GM08714 (cell line): ENCODE measurements at regions not wholly inside any gene's neighbourhood (a gene's known extent, or its start where the extent isn't known, plus 50 kb on each side); places are given as distances from the start of the nearest gene placed in this dataset.
A peak's percentile ranks its signal among the peaks of the same experiment; 100 is the strongest.

Experiments
- H3K4me3 ChIP-seq: fragments of 200-500 bp; sonication (Bioruptor generic); 2 replicates; pipeline ENCODE4 v1.5.1; 2014; ENCODE audit warnings: mild to moderate bottlenecking, low read length, inconsistent platforms
- ZNF274 ChIP-seq: IDR thresholded peaks from 2 replicates; pipeline ENCODE4 v1.6.1; 2012; ENCODE audit warnings: mild to moderate bottlenecking, low read depth, low read length

DNA sequence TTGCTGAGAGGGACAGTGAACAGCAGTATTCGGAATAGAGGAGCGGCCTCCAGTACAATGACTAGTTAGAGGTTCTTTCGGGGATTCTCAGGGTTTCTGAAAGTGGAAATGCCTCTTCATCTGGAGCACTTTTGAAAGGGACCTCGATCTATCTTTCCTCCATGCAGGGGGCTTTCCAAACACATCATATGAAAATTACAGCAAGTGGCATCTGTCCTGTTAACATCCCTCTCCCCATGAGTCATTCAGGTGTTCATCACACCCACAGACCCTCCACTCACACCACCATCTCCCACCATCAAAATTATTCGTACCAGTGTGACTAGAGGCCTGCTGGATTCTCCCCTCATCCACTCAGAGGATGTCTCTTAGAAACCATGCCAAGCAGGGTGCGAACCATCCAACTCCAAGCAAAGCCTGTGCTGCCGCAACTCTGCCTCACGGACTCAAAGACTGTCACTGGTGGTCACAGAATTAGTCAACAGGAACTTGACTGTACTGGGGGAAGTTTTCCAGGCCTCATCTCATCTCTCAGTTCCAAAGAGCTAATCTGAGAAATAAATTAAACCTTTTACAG, 211.1 kb downstream of the MRPL39 start:
- peak overlapping the region; percentile 21; the same call in 1 of the 2 replicates for H3K4me3 ChIP-seq
- no peak for TF ChIP-seq ZNF274

DNA sequence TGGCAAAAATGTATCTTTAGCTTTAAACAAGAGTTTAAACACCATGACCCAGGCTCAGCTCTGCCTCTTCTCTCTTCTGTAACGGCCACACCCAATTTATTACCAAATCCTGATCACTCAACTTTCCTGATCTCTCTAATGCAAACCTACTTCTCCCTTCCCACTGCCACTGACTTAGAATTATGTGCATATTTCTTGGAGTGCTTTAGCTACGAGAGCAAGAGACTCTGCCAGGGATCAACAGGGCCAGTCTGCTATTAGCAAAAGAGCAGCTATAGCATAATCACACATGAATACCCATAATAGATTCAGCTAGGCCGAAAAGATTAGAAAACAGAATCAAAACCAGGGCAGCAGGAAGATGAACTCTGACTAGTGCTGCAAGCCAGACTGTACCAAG, 215.5 kb downstream of the MRPL39 start:
- TF ChIP-seq ZNF274 = no peak
- H3K4me3 ChIP-seq = no peak overlapping the region

DNA sequence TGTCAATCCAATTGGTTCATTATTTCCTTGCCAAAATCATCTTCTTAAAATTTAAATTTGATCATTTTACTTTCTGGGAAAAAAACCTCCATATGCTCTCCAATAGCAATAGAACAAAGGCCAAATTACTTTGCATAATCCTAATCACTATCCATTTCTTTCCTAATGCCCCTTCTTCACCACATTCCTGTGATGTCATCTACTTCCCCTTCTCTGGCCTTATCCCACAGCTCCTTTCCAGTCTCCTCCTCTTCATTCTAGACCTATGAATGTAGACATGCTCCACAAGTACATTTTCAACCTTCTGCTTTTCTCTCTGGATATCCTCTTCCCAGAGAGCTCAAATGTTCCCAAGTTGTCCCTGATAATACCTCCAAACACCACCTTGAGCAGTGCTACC, 216.6 kb downstream of the MRPL39 start:
- TF ChIP-seq ZNF274 = no peak

DNA sequence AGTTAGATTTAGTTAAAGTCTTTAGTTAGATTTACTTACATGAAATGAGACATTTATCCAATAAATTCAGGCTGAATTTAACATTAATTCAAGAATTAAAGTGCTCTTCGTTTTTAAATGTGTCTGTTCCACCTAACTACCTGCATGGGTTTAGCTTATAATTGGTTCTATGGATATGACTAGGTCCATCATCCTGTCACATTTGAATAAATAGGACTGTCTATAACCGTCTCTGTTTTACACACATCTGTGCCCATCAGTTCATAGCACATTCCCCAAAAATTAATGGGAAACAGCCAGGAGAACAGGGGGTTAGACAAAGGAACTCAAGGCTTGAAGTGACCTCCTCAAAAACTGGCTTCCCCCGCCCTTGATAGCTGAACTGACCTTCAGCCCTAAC, 219.6 kb downstream of the MRPL39 start:
- H3K4me3 ChIP-seq = no peak overlapping the region
- no peak for TF ChIP-seq ZNF274

More for the DNA sequence above, 216.6 kb downstream of the MRPL39 start:
- H3K4me3 ChIP-seq = no peak overlapping the region

DNA sequence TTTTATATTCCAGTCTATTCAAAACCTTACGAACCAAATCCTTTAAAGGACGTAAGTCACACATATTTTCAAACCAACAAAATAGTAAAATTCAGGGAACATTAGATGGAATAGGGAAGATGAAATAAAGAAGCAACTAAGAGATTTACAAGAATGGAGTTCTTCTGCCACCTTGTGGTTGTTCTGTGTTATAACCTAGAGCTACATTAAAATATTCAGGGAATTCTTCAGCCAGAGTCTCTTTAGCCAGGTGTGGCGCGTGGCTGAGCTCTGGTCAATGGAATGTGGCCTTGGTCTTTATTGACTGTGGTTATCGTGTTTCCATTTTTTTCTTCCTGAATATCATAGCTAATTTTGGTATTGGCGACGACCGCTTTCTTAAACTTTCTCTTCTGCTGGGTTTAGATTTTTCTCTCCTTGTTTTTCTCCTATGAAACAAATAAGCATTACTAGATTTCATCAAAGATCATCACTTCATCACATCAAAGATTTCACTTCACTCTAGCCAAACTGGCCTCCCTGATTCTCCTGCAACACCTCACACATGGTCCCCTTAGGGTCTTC, 221.3 kb downstream of the MRPL39 start:
- no peak for TF ChIP-seq ZNF274
- H3K4me3 ChIP-seq = no peak overlapping the region

DNA sequence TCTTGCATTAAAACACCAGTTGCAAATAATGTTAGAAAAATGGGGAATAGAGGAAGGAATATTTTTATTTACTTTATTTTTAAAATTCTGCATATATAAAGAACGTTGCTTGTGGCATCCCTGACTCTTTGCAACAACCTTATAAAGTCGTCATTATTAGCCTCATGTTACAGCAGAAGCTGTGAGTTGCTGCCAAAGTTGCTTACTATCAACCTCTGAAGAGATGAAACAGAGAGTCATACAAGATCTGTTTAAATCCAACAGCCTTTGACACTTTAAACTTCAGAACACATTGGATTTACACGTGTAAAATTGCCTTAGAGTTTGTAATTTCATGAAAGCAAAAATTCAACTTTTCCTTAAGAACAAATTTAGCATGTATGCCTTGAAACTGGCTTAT, 221.9 kb downstream of the MRPL39 start:
- no peak for TF ChIP-seq ZNF274
- no peak overlapping the region for H3K4me3 ChIP-seq

DNA sequence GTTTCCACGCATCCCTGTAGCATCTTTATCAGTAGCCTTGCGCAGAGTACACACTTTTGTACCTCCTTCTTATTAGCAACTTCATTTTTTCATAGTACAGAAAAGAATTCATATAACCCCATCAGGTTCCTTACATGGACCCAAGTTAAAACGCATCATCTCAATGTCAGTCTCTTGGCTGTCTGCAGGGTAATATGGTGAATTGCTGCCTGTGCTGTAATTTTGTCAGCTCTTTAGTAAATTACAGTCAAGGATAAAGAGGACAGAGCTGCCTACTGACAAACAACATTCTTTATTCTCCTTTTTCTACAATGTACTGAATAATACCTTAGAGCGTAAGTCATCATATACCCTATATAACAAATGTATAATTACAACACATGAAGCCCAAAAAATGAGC, 222.5 kb downstream of the MRPL39 start:
- TF ChIP-seq ZNF274 = no peak
- H3K4me3 ChIP-seq = no peak overlapping the region

DNA sequence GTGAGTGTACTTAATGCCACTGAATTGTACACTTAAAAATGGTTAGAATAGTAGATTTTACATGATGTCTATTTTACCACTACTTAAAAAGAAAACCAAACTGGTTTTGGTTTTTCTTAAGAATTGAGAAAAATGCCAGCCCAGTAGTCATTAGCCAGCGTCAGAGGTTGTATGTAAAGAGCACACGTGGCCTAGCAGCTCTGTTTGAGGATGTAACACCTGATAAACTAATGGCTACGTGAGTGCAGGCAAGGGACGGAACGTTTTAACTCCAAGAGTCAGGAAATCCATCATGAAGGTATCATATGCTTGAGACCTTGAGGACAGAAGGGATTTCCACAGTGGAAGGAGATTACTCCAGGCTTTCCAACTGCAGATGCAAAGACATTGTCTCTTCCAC, 223.7 kb downstream of the MRPL39 start:
- H3K4me3 ChIP-seq = no peak overlapping the region
- no peak for TF ChIP-seq ZNF274

DNA sequence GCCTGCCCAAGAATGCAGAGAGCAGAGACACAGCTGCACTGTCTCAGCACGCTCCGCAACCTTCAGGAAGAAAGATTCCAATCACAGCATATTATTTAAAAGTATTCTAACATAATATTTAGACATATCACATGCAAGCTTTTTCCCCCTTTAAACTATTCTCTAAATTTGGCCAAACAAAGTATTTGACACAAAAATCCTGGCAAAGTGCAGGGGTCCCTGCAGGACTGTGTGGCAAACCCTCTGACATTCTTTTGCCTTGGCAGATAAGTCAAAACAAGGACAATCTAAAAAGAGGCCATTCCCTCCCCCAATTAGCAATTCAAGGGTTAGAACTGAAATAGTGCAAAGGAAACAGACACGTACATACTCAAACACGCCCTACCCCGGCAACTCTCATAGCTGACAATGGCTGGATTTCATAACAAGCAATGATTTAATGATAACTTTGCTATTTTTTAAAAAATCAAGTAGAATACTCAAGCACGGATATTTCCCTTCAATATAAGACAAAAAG, 225.3 kb downstream of the MRPL39 start:
- no peak overlapping the region for H3K4me3 ChIP-seq
- TF ChIP-seq ZNF274 = no peak

DNA sequence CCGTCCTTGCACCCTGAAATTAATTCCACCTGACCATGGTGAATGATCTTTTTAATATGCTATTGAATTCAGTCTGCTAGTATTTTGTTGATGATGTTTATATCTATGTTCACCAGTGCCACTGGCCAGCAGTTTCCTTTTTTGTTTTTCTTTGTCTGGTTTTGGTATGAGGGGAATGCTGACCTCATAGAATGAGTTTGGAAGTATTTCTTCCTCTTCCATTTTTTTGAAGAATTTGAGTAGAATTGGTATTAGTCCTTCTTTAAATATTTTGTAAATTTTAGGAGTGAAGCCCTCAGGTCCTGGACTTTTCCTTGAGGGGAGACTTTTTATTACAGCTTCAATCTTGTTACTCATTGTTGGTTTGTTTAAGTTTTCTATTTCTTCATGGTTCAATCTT, 231.6 kb downstream of the MRPL39 start:
- no peak overlapping the region for H3K4me3 ChIP-seq
- no peak for TF ChIP-seq ZNF274

DNA sequence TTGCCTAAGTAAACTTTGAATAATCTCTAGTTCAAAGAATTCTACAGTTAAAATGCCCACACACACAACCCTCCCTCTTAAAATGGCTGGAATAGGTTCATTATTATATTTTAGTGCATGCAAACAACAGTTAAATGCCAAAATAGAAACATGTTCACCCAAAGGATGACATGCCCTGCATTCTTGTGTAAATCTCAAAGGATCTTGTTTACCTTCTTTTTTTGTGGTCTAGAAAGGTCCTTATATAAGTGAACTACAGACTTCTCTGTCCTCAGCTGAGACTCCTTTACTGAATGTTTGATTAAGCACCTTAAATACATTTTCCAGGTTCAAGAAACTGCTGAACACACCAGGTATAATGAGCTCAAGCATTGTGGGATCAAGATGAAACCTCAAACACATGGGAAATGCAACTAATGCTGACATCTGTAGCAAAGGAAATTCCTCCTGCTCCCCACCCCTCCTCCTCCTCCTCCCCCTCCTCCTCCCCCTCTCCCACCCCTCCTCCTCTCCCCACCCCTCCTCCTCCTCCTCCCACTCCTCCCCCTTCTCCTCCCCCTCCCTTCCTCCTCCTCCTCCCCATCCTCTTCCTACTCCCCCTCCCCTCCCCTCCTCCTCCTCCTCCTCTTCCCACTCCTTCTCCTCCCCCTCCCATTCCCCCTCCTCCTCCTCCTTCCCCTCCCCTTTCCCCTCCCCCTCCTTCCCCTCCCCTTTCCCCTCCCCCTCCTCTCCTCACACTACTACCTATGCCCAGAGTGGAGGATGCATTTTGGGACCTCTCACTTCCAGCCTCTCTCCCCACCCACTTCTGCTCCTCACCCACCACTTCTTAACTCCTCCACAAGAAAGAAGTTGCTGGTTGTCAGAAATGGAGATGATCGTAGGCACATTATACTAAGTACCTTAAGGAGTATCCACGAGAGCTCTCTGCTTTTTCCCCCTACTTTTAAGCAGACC, 233.9 kb downstream of the MRPL39 start:
- H3K4me3 ChIP-seq = no peak overlapping the region
- TF ChIP-seq ZNF274 = no peak

DNA sequence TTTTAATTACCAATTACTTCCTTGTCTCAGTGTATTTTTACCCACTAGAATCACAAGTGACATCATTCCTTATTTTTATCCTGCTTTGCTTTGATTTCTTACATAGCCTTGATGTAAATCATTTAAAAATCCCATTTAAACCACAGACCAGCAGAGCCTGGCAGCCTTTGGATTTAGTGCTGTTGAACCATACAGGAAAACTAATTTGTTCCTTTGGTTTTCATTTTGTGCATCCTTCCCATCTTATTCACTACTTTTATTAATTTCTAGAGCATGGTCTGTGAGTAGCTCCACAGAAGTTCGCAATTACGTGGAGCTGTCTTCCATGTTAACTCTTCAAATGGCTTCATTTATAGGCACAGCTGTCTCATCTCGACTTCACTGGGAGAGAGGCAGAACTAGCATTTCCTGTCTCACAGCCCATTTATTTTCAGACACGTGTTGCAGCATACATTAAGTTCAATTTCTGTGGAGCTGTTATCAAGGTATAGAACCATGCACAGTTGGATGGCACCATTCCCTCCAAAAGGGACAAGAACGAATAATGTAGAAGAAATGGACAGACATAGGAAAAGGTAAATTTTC, 235.3 kb downstream of the MRPL39 start:
- H3K4me3 ChIP-seq = no peak overlapping the region
- TF ChIP-seq ZNF274 = no peak

DNA sequence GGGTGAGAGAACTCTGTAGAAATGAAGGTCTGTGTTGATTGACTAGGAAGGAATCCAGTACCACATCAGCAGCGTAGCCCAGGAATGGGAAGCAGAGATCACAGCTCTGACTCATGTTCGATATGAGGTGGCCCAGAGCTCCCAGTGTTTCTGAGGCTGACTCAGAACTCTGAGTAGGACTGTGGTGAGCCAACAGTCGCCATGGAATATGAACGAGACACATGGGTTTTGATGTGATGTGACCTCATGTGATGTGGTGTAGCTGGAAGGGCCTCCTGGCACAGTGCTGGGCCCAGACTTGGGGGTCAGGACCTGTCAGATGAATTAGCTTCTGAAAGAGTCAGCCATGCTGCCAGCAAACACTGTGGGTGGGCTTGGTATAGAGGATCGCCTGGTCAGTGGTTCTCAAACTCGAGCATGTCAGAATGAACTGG, 237.0 kb downstream of the MRPL39 start:
- no peak overlapping the region for H3K4me3 ChIP-seq
- no peak for TF ChIP-seq ZNF274

DNA sequence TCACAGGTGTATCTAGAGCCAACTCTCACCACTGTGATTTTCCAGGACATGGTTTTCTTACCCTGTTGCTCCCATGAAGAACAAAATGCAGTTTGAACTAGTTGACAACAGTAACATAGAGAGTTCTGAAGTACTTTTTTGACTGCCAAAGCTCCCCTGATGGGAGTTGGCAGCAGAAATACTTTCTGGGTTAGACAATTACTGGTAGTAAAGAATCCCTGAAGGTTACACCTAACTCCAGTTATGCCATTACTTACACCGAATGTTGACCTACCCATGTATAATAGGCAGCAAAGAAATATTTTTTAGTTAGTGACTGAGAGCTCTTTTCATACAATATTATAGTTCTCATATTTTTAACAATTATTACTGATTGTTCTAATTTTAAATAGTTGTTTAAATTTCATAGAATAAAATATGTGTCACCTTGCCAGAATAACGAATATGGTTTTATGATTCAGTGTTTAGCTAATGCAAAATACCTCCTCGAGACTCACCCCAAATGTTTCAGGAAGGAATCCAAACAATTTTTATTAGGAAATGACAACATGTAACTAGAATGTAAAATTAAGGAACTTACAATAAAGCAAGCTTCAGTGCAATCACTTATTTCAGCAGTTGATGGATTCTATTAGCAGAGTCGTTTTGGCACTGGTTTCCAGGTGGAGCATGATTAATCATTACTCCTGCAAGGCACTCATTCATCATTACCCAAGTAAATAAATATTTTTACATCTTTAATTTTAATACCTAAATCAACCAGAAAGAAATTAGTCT, 237.6 kb downstream of the MRPL39 start:
- H3K4me3 ChIP-seq = no peak overlapping the region
- no peak for TF ChIP-seq ZNF274

DNA sequence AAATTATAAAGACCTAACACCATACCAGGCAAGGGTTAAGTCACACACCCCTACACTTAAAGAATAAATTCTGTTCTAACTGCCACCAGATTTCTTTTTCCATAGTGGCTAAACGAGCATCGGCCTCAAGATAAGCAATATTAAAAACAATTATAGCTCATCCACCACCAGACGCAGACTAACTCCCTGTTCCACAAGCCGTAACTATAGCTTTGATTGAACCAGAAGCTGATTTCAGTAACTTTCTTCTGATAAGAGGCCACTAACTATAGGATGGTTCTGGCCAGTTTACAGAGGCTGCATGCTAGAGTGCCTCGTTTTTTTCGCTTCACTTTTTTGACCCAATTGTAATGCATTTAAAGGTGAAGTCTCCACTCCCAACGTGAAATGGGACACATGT, 238.8 kb downstream of the MRPL39 start:
- TF ChIP-seq ZNF274 = no peak
- no peak overlapping the region for H3K4me3 ChIP-seq
